Gastroesophageal sphincter (tissue), 3 donors: ENCODE measurements at regions not wholly inside any gene's neighbourhood (a gene's known extent, or its start where the extent isn't known, plus 50 kb on each side); places are given as distances from the start of the nearest gene placed in this dataset.

Experiments used
- CTCF ChIP-seq, 4 experiments: fragments of 200-600 bp in 2 of 4; fragments of 450-650 bp in 2 of 4; sonication (generic) in 1 of 4; IDR thresholded peaks; one replicate each; pipeline ENCODE4 v1.5.1; 2017 to 2019; ENCODE audit warnings: antibody characterized with exemption in 4 of 4, mild to moderate bottlenecking in 2 of 4, moderate library complexity in 2 of 4
- POLR2A ChIP-seq, 2 donors: fragments of 450-650 bp; IDR thresholded peaks; one replicate each; pipeline ENCODE4 v1.6.1; 2017; ENCODE audit warnings: antibody characterized with exemption in 2 of 2, mild to moderate bottlenecking in 2 of 2, moderate library complexity in 1 of 2
- POLR2AphosphoS5 ChIP-seq: sonication (generic); formaldehyde crosslinking; IDR thresholded peaks from one replicate; pipeline ENCODE4 v1.6.1; 2017; ENCODE audit warnings: antibody characterized with exemption

GRCh38 chr17:55572139-55572538, 60.9 kb upstream of the SMIM36 start:
- TF ChIP-seq CTCF (IDR thresholded peaks at IDR 0.05): no peak
- TF ChIP-seq POLR2A (IDR thresholded peaks at IDR 0.05): no peak
- TF ChIP-seq POLR2AphosphoS5: no peak
